Activated naive CD4-positive, alpha-beta T cell treated with anti-CD3 and anti-CD28 coated beads, Interleukin-2, amount 50 U/mL, for 72 hours (primary cell): ENCODE measurements at regions not wholly inside any gene's neighbourhood (a gene's known extent, or its start where the extent isn't known, plus 50 kb on each side); places are given as distances from the start of the nearest gene placed in this dataset.

ENCODE experiments used
- ATAC-seq, 2 donors: fragments of 150-1000 bp; cut with Tn5 transposase; 2 replicates each; pipeline ENCODE4 v1.10.0; 2021; ENCODE audit warnings: mild to moderate bottlenecking in 2 of 2, moderate library complexity in 2 of 2
- DNase-seq, 2 donors: peaks; one replicate each; pipeline ENCODE4 v3.0.0; 2021 to 2022; ENCODE audit warnings: low spot score in 2 of 2
- H3K27ac Mint-ChIP-seq, 2 donors: one replicate each; pipeline ENCODE4 v1.8.0; 2022; ENCODE audit warnings: mild to moderate bottlenecking in 2 of 2, mixed read lengths in 2 of 2
- H3K36me3 Mint-ChIP-seq, 2 donors: one replicate each; pipeline ENCODE4 v1.8.0; 2022; ENCODE audit warnings: mixed read lengths in 2 of 2
- H3K9me3 Mint-ChIP-seq, 2 donors: one replicate each; pipeline ENCODE4 v1.8.0; 2022; ENCODE audit warnings: mixed read lengths in 2 of 2

DNA sequence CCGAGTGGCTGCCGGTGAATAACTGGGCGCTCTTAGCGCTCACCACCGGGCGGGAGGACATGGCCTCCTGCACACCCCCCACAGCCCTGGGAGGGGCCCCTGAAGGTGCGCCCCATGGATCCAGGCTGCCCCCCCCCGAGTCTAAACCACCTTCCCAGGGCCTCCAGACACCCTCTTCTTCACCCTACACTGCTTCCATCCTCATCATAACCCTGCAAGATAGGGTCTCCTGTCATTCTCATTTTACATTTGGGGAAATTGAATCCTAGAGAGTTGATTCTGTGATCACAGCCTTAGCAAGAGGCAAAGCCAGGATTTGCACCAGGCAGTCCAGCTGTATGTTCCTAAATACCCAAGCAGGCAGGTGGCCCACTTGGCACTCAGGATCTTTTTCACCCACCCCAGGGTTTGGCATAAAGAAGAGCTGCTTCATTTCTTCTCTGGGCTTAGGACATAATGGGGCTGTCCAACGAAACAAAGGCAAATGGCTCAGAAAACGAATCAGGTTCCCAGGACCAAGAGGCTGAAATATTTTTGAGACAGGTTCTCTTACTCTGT lies 110.8 kb downstream of the PTPRS start:
- Mint-ChIP-seq H3K36me3 (no peaks in the 10 kb centered on the region), H3K27ac (no peak overlapping the region), H3K9me3 (no peaks in the 10 kb centered on the region)
- ATAC-seq (no peak), DNase-seq (no peak)

GRCh38 chr19:5228932-5229777 lies 111.5 kb downstream of the PTPRS start:
- Mint-ChIP-seq H3K27ac (no peak overlapping the region), H3K9me3 (no peaks in the 10 kb centered on the region), H3K36me3 (no peaks in the 10 kb centered on the region)
- ATAC-seq = peak; percentile 7 to 11
- no peak for DNase-seq

GRCh38 chr19:5228490-5228889 lies 112.1 kb downstream of the PTPRS start:
- no peaks in the 10 kb centered on the region for H3K36me3 Mint-ChIP-seq
- ATAC-seq = no peak
- H3K27ac Mint-ChIP-seq = no peak overlapping the region
- no peak for DNase-seq
- no peaks in the 10 kb centered on the region for H3K9me3 Mint-ChIP-seq

DNA sequence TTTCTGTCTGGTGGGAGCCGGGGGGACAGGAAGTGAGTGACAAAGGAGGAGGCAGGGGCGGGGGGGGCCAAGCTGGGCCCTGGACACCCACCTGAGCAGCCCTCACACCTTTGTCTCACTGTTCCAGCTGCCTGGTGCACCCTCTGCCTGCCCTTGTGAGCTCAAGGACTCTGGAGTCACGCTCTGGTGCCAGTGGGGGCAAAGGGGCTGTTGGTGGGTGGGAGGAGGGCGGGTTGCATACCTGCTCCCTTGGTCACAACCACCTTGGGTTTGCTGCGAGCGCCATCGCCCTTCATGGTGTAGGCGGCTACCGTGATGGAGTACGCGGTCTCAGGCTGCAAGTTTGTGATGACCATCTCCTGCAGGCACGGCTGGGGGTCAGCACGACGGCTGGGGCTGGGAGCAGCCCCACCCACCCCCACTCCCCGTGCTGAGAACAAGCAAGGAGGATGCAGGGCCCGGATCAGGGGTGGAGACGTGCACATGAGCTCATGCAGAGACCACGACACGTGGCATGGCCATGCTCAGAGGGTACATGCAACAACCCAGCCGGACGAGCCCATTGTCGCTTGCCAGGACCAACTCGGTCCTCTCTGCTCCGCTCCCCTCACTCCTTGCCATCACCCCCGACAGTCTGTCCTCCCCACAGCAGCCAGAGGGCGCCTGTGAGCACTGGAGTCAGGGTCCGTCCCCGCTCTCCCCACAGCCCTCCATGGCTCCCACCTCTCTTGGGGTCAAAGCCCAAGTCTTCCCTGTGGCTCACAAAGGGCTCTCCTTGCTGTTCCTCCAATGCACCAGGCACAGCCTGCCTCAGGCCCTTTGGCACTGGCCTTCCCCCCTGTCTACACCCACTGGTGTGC lies 114.9 kb downstream of the PTPRS start:
- no peak overlapping the region for H3K27ac Mint-ChIP-seq
- peak in 1 of 2 donors; percentile 52 for ATAC-seq

GRCh38 chr19:5224480-5224879 lies 116.1 kb downstream of the PTPRS start:
- Mint-ChIP-seq H3K27ac (peak overlapping the region in 1 of 2 donors; percentile 19), H3K36me3 (no peaks in the 10 kb centered on the region), H3K9me3 (no peaks in the 10 kb centered on the region)
- DNase-seq (no peak), ATAC-seq (no peak)

More for the DNA sequence above, 114.9 kb downstream of the PTPRS start:
- H3K9me3 Mint-ChIP-seq = no peaks in the 10 kb centered on the region
- no peaks in the 10 kb centered on the region for H3K36me3 Mint-ChIP-seq
- DNase-seq = peak in 1 of 2 donors; percentile 41

DNA sequence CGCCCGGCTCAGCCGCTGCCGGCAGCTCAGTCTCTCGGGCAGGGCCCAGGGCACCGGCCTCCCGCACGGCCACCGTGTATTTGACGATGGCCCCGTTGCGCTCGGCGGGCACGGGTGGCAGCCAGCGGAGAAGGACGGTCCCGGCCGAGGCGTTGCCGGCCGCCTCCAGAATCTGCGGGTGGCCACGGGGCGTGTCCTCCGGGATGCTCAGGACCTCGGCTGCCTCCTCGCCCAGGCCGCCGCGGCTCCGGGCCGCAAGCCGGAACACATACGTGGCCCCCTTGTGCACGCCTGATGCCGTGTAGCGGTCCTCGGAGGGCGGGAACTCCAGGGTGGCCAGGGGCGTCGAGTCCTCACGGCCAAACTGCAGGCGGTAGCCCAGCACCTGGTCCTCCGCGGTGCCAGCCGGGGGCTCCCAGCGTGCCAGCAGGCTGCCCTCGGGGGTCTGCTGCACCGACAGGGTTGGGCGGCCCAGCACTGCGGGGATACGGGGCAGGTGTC lies 117.7 kb downstream of the PTPRS start:
- no peaks in the 10 kb centered on the region for H3K9me3 Mint-ChIP-seq
- H3K27ac Mint-ChIP-seq = no peak overlapping the region
- ATAC-seq (no peak), DNase-seq (no peak)
- H3K36me3 Mint-ChIP-seq = no peaks in the 10 kb centered on the region

- ATAC-seq (no peak), DNase-seq (no peak)
- no peaks in the 10 kb centered on the region for H3K36me3 Mint-ChIP-seq
- no peaks in the 10 kb centered on the region for H3K9me3 Mint-ChIP-seq
- no peak overlapping the region for H3K27ac Mint-ChIP-seq
Observed at GRCh38 chr19:5222178-5222577, 118.4 kb downstream of the PTPRS start.

- Mint-ChIP-seq H3K27ac (no peak overlapping the region), H3K36me3 (no peaks in the 10 kb centered on the region), H3K9me3 (no peaks in the 10 kb centered on the region)
- ATAC-seq = no peak
- DNase-seq = no peak
Observed at GRCh38 chr19:5220866-5221265, 119.7 kb downstream of the PTPRS start.

GRCh38 chr19:5220361-5220760 lies 120.3 kb downstream of the PTPRS start:
- no peaks in the 10 kb centered on the region for H3K36me3 Mint-ChIP-seq
- ATAC-seq (no peak), DNase-seq (no peak)
- no peaks in the 10 kb centered on the region for H3K9me3 Mint-ChIP-seq
- peak overlapping the region in 1 of 2 donors; percentile 82 for H3K27ac Mint-ChIP-seq

DNA sequence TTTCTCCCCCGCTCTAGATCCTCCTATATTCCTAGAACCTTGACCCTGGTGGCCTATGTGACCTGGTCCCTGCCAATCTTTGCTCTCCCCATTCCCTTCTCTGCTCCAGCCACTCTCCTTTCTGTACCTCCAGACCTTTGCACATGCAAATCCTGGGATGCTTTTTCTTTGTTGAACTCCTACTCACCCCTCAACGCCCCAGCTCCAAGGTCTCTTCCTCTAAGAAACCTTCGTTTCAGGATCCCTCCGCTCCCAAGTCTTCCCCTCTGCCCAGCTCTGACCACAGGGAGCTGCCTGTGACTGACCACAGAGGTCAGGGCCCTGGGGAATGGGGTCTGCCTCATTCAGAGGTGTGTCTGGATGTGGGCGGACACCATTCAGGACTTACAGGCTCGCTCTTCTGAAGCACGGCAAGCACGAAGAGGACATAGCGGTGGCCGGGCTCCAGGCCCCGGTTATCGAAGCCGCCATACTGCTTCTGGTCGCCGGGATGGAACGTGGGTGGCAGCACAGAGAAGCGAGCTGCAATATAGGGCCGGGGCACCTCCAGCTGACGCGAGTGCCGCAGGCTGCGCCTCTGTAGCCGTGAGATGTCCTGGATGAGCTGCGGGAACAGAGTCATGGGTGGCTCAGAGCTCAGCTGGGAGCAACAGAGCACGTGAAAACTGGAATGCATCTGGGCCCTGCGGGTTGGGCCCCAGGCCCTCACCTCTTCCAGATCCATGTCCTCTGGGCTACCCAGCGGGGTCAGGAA lies 120.9 kb downstream of the PTPRS start:
- Mint-ChIP-seq H3K36me3 (no peaks in the 10 kb centered on the region), H3K27ac (no peak overlapping the region), H3K9me3 (no peaks in the 10 kb centered on the region)
- DNase-seq = no peak
- no peak for ATAC-seq

- H3K36me3 Mint-ChIP-seq = no peaks in the 10 kb centered on the region
Observed at GRCh38 chr19:5218963-5219530, 121.6 kb downstream of the PTPRS start.

DNA sequence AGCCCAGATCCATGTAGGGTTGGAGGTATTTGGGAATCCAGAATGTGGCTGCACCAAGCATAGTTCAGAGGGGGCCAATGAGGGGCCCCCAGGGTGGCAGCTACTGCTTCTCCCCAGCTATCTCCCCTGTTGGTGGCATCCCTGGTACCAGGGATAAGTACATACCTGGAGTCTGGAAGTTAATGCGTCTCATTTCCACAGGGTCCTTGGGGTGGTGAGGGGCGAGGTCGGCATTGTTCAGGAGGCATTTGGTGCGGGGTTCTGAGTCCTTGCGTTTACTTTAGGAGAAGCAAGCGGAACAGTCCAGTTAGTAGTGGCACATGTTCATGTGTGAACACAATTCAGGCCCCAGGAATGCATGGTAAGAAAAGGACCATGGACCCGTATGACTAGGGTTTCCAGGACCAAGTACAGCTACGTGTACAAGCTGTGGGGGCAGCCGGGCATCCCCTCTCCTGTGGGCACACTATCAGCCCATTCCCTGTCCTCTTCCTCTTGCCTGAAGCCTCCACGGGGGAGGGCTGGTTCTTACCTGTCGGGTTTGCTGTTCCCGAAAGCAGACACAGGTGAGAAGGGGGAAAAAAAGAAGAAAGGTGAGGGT lies 122.3 kb downstream of the PTPRS start:
- no peak for DNase-seq
- no peak for ATAC-seq
- Mint-ChIP-seq H3K36me3 (no peaks in the 10 kb centered on the region), H3K27ac (no peak overlapping the region), H3K9me3 (no peaks in the 10 kb centered on the region)

More at GRCh38 chr19:5218963-5219530, 121.6 kb downstream of the PTPRS start:
- Mint-ChIP-seq H3K27ac (no peak overlapping the region), H3K9me3 (no peaks in the 10 kb centered on the region)
- DNase-seq (no peak), ATAC-seq (no peak)

DNA sequence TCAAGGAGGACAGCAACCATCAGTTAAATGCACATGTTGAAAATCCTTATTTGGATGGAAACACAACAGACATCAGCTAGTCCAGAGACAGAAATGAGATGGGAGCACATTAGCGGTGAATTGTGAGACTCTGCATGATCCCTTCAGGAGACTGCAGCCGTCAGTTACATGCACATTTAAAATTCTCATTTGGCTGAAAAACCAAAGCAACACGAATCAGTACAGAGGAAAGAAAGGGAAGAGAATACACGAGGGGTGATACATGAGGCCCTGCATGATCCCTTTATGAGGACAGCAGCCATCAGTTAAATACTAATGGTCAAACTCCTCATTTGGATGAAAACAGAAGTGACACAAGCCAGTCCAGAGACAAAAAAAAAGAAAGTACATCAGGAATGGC lies 123.4 kb downstream of the PTPRS start:
- no peaks in the 10 kb centered on the region for H3K36me3 Mint-ChIP-seq
- DNase-seq (no peak), ATAC-seq (no peak)
- H3K27ac Mint-ChIP-seq = no peak overlapping the region
- no peaks in the 10 kb centered on the region for H3K9me3 Mint-ChIP-seq

- H3K9me3 Mint-ChIP-seq = peaks cover 0 to under 1% of the 10 kb centered on the region in 2 donors
- DNase-seq (no peak), ATAC-seq (no peak)
- H3K27ac Mint-ChIP-seq = peak overlapping the region in 1 of 2 donors; percentile 92
- H3K36me3 Mint-ChIP-seq = no peaks in the 10 kb centered on the region
Observed at GRCh38 chr19:5216141-5216847, 124.3 kb downstream of the PTPRS start.

DNA sequence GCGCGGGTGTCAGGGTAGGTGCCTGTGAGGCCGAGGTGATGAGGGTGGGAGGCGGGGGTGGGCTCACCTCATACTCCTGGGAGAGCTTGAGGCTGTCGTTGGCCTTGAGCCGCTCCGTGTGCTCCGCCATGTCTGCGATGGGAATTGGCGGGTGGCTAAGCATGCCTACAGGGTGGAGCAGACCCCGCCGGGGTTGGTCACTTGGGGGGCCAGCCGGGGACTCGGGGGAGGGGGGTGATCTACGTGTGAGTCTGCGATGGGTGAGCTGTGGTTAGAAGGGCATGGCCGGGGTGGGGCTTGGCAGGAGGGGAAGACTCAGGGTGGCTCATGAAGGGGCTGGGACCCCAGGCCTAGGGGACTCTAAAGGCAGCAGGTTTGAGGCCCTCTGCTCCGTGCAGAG lies 125.2 kb downstream of the PTPRS start:
- peaks cover 0 to 7% of the 10 kb centered on the region in 2 donors for H3K36me3 Mint-ChIP-seq
- ATAC-seq (no peak), DNase-seq (no peak)

More for the DNA sequence above, 125.2 kb downstream of the PTPRS start:
- Mint-ChIP-seq H3K27ac (no peak overlapping the region), H3K9me3 (peaks cover 3 to 6% of the 10 kb centered on the region in 2 donors)
